GM12891 (cell line): ENCODE measurements at regions not wholly inside any gene's neighbourhood (a gene's known extent, or its start where the extent isn't known, plus 50 kb on each side); places are given as distances from the start of the nearest gene placed in this dataset.

ENCODE experiments used
- POLR2A ChIP-seq: IDR thresholded peaks from 2 replicates; pipeline ENCODE4 v1.6.1; 2011; ENCODE audit warnings: low read depth, low read length, control low read depth
- TAF1 ChIP-seq: IDR thresholded peaks from 2 replicates; pipeline ENCODE4 v1.6.1; 2011; ENCODE audit warnings: low read depth, low read length, control low read depth

GRCh38 chr3:89613241-89613640 is 505.8 kb downstream of the EPHA3 start:
- TF ChIP-seq POLR2A, result no peak
- TF ChIP-seq TAF1, result no peak
